ENCODE measurements at regions not wholly inside any gene's neighbourhood (a gene's known extent, or its start where the extent isn't known, plus 50 kb on each side); places are given as distances from the start of the nearest gene placed in this dataset.
A peak's percentile ranks its signal among the peaks of the same experiment; 100 is the strongest.
"Not testable (repeated sequence)": the region's sequence is repeated elsewhere in the genome, so short reads cannot be mapped to it uniquely, and the experiment has no call there.

GRCh38 chr3:159882790-159883779 is 105.5 kb upstream of the IL12A start:
- TF ChIP-seq POLR2AphosphoS5 (IDR thresholded peaks at IDR 0.05): peak in 1 of 4 donors; percentile 10
- TF ChIP-seq, protein P1, sequence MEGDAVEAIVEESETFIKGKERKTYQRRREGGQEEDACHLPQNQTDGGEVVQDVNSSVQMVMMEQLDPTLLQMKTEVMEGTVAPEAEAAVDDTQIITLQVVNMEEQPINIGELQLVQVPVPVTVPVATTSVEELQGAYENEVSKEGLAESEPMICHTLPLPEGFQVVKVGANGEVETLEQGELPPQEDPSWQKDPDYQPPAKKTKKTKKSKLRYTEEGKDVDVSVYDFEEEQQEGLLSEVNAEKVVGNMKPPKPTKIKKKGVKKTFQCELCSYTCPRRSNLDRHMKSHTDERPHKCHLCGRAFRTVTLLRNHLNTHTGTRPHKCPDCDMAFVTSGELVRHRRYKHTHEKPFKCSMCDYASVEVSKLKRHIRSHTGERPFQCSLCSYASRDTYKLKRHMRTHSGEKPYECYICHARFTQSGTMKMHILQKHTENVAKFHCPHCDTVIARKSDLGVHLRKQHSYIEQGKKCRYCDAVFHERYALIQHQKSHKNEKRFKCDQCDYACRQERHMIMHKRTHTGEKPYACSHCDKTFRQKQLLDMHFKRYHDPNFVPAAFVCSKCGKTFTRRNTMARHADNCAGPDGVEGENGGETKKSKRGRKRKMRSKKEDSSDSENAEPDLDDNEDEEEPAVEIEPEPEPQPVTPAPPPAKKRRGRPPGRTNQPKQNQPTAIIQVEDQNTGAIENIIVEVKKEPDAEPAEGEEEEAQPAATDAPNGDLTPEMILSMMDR (IDR thresholded peaks at IDR 0.05): no peak
- Histone ChIP-seq H3K27ac (peak overlapping the region; percentile 34 to 74 (median 64)), H3K4me1 (peaks cover 0 to 84% (median 75%) of the 10 kb centered on the region in 4 donors), H3K4me3 (no peak overlapping the region), H3K9me3 (no peaks in the 10 kb centered on the region), H3K36me3 (no peaks in the 10 kb centered on the region), H3K27me3 (no peaks in the 10 kb centered on the region)
- no peak for DNase-seq
- intact Hi-C loops (cut with DNase I): loop anchor here (2.0 to 10.0 kb wide), 3 partner anchors 41 to 618 kb away; no protein-coding TSS in a partner anchor
- 63 to 75% methylated on average over 12 of the region's 12 CpGs for WGBS, 2 donors

- DNase-seq: no peak
- Histone ChIP-seq H3K4me1 (peaks cover 0 to 75% (median 66%) of the 10 kb centered on the region in 4 donors), H3K27me3 (no peaks in the 10 kb centered on the region), H3K27ac (peak overlapping the region in 2 of 4 donors; percentile 56 to 67), H3K4me3 (no peak overlapping the region), H3K36me3 (peaks cover 0 to 8% (median 0%) of the 10 kb centered on the region in 4 donors), H3K9me3 (no peaks in the 10 kb centered on the region)
- 62 to 69% methylated on average over 3 of the region's 3 CpGs for WGBS, 2 donors
- TF ChIP-seq EP300 (IDR thresholded peaks at IDR 0.05): no peak
- TF ChIP-seq, protein P1 (IDR thresholded peaks at IDR 0.05): peak; percentile 24 to 49 (median 40)
- intact Hi-C loops (cut with DNase I): loop anchor here (2.0 to 10.0 kb wide), 3 partner anchors 43 to 620 kb away; no protein-coding TSS in a partner anchor
These were observed 103.8 kb upstream of the IL12A start for GRCh38 chr3:159884661-159885402.

DNA sequence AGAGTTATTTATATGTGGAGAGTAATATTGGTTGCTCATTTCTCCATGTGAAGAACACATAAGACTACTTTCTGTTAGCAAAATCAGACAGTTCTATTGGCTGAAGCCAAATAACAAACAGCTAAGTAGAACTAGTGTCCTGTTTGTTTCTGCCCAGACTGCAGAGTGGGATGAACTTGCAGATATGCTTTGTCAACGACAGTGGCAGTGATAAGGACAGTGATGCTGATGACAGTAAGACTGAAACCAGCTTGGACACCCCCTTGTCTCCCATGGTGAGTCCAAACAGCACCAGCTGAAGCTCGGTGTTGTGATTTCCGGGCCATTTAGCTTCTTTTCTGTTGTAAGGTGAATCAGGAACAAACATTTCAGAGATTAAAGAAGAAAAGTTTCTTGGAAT is 102.6 kb upstream of the IL12A start:
- Histone ChIP-seq H3K36me3 (peaks cover 0 to 8% (median 0%) of the 10 kb centered on the region in 4 donors), H3K4me1 (peaks cover 0 to 69% (median 58%) of the 10 kb centered on the region in 4 donors), H3K27me3 (no peaks in the 10 kb centered on the region), H3K9me3 (no peaks in the 10 kb centered on the region), H3K4me3 (no peak overlapping the region), H3K27ac (peak overlapping the region in 2 of 4 donors; percentile 14 to 56)
- TF ChIP-seq, protein P1 (IDR thresholded peaks at IDR 0.05): no peak
- TF ChIP-seq EP300 (IDR thresholded peaks at IDR 0.05) (no peak), POLR2A (IDR thresholded peaks at IDR 0.05) (no peak), POLR2AphosphoS5 (IDR thresholded peaks at IDR 0.05) (no peak)
- 82 to 86% methylated on average over 3 of the region's 3 CpGs for WGBS, 2 donors
- no peak for DNase-seq
- intact Hi-C loops (cut with DNase I): loop anchor here (10.0 kb wide), 1 partner anchor 621 kb away; no protein-coding TSS in a partner anchor

DNA sequence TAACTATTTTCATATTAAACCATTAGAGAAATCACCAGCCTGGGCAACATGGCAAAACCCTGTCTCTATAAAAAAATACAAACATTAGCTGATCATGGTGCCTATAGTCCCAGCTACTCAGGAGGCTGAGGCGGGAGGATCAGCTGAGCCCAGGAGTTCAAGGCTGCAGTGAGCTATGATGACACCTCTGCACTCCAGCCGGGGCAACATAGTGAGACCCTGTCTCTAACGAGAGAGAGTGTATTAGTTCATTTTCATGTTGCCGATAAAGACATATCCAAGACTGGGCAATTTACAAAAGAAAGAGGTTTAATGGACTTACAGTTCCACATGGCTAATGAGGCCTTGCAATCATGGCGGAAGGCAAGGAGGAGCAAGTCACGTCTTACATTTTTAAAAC is 102.1 kb upstream of the IL12A start:
- not testable (repeated sequence) for DNase-seq, H3K4me3 ChIP-seq, H3K27me3 ChIP-seq, H3K9me3 ChIP-seq, H3K36me3 ChIP-seq
- WGBS, 2 donors: 96 to 98% methylated on average over 6 of the region's 6 CpGs
- Histone ChIP-seq H3K4me1 (peaks cover 0 to 70% (median 56%) of the 10 kb centered on the region in 4 donors), H3K27ac (peak overlapping the region in 2 of 4 donors; percentile 47 to 56)
- intact Hi-C loops (cut with DNase I): loop anchor here (10.0 kb wide), 1 partner anchor 622 kb away; no protein-coding TSS in a partner anchor

- Histone ChIP-seq H3K36me3 (peaks cover 0 to 10% (median 2%) of the 10 kb centered on the region in 4 donors), H3K9me3 (no peaks in the 10 kb centered on the region), H3K4me3 (no peak overlapping the region), H3K27ac (peak overlapping the region in 3 of 4 donors; percentile 1 to 56 (median 47)), H3K4me1 (peaks cover 0 to 69% (median 54%) of the 10 kb centered on the region in 4 donors), H3K27me3 (no peaks in the 10 kb centered on the region)
- DNase-seq: no peak
- 84 to 94% methylated on average over 5 of the region's 5 CpGs for WGBS, 2 donors
- TF ChIP-seq EP300 (IDR thresholded peaks at IDR 0.05): no peak
- TF ChIP-seq, protein P1 (IDR thresholded peaks at IDR 0.05): no peak
- TF ChIP-seq POLR2A (IDR thresholded peaks at IDR 0.05): no peak
- peak in 1 of 4 donors; percentile 29 for TF ChIP-seq POLR2AphosphoS5 (IDR thresholded peaks at IDR 0.05)
- intact Hi-C loops (cut with DNase I): loop anchor here (10.0 kb wide), 1 partner anchor 622 kb away; no protein-coding TSS in a partner anchor
These were observed 101.5 kb upstream of the IL12A start for GRCh38 chr3:159887168-159887567.
